ENCODE measurements at regions not wholly inside any gene's neighbourhood (a gene's known extent, or its start where the extent isn't known, plus 50 kb on each side); places are given as distances from the start of the nearest gene placed in this dataset.
"Not testable (repeated sequence)": the region's sequence is repeated elsewhere in the genome, so short reads cannot be mapped to it uniquely, and the experiment has no call there.

DNA sequence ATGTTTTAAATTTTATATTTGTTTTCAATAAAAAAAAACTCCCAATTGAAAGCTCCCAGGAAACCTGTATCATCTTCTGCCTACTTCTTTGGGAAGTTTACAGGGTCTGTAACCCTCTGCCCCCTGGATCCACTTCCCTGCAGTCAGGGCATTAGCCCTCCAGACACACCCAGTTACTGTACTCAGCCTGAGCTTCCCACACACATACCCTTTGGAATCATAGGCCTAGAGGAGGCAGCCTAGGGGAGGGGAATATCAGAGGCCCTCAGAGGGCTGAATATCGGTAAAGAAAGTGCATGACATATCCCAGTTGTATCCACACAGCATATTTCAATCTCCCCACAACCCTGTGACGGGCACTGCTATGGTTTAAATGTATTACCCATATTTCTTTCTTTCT lies 56.2 kb upstream of the TFPI start:
- not testable (repeated sequence) for DNase-seq (ENCODE audit: low read depth); H3K4me3 ChIP-seq (ENCODE audit: low read depth, low read length)

- no peak for DNase-seq (ENCODE audit: low read depth)
- H3K4me3 ChIP-seq (ENCODE audit: low read depth, low read length): no peak overlapping the region
- TF ChIP-seq CTCF (IDR thresholded peaks at IDR 0.05; ENCODE audit: low read depth, low read length): no peak
- TF ChIP-seq MYC (IDR thresholded peaks at IDR 0.05; ENCODE audit: low read depth, low read length): no peak
- TF ChIP-seq MAX (IDR thresholded peaks at IDR 0.05; ENCODE audit: low read depth, low read length): no peak
- no peak for TF ChIP-seq POLR2A (IDR thresholded peaks at IDR 0.05; ENCODE audit: extremely low read depth, insufficient read length)
Observed at GRCh38 chr2:187612857-187613256, 58.6 kb upstream of the TFPI start.

DNA sequence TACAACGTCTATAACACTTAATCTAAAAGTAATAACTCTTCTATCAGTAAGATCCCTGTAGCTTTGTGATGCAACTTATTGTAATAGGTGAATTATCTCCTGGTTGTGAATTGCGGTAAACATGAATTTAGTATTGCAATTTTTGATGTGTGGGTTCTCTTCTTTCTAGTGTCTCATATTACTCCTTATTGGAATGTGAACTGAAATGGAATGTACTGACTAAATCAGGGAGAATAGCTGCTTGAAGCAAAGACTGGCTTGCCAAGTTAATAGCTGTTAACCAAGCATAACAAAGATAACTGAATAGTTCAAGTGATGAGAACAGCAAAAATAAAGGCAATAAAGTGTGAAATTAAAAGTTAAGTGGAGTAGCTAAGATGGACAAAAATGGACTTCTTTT lies 60.5 kb upstream of the TFPI start:
- H3K4me3 ChIP-seq (ENCODE audit: low read depth, low read length): no peak overlapping the region
- TF ChIP-seq MAX (IDR thresholded peaks at IDR 0.05; ENCODE audit: low read depth, low read length) (no peak), POLR2A (IDR thresholded peaks at IDR 0.05; ENCODE audit: extremely low read depth, insufficient read length) (no peak), MYC (IDR thresholded peaks at IDR 0.05; ENCODE audit: low read depth, low read length) (no peak), CTCF (IDR thresholded peaks at IDR 0.05; ENCODE audit: low read depth, low read length) (no peak)
- DNase-seq (ENCODE audit: low read depth): no peak

GRCh38 chr2:187615364-187615763 lies 61.1 kb upstream of the TFPI start:
- no peak for DNase-seq (ENCODE audit: low read depth)
- H3K4me3 ChIP-seq (ENCODE audit: low read depth, low read length): no peak overlapping the region
- no peak for TF ChIP-seq CTCF (IDR thresholded peaks at IDR 0.05; ENCODE audit: low read depth, low read length)
- TF ChIP-seq MAX (IDR thresholded peaks at IDR 0.05; ENCODE audit: low read depth, low read length): no peak
- no peak for TF ChIP-seq POLR2A (IDR thresholded peaks at IDR 0.05; ENCODE audit: extremely low read depth, insufficient read length)
- no peak for TF ChIP-seq MYC (IDR thresholded peaks at IDR 0.05; ENCODE audit: low read depth, low read length)

DNA sequence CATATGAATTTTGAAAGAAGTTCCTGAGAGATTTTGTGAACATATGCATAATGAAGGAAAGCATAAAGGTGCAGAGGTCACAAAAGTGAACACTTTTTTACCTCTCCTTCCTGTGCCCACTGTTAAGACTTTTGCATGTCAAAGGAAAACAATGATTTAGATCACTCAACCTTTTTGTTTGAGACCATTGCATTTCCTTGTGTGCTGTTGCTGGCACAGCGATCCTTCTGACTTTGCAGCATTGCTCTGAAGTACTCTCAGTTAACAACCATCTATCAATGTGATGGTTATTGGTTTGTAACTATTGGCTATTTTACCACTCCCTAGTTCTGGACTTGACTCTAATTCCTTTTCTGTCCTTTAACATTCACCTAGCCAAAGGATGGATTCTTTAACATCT lies 61.7 kb upstream of the TFPI start:
- DNase-seq (ENCODE audit: low read depth): no peak
- no peak overlapping the region for H3K4me3 ChIP-seq (ENCODE audit: low read depth, low read length)
- no peak for TF ChIP-seq POLR2A (IDR thresholded peaks at IDR 0.05; ENCODE audit: extremely low read depth, insufficient read length)
- TF ChIP-seq MYC (IDR thresholded peaks at IDR 0.05; ENCODE audit: low read depth, low read length): no peak
- no peak for TF ChIP-seq CTCF (IDR thresholded peaks at IDR 0.05; ENCODE audit: low read depth, low read length)
- no peak for TF ChIP-seq MAX (IDR thresholded peaks at IDR 0.05; ENCODE audit: low read depth, low read length)

- H3K4me3 ChIP-seq (ENCODE audit: low read depth, low read length): no peak overlapping the region
- no peak for DNase-seq (ENCODE audit: low read depth)
- TF ChIP-seq MAX (IDR thresholded peaks at IDR 0.05; ENCODE audit: low read depth, low read length) (no peak), MYC (IDR thresholded peaks at IDR 0.05; ENCODE audit: low read depth, low read length) (no peak), POLR2A (IDR thresholded peaks at IDR 0.05; ENCODE audit: extremely low read depth, insufficient read length) (no peak), CTCF (IDR thresholded peaks at IDR 0.05; ENCODE audit: low read depth, low read length) (no peak)
Observed at GRCh38 chr2:187617120-187617519, 62.9 kb upstream of the TFPI start.

Data from NB4 (cell line).